ENCODE measurements at regions not wholly inside any gene's neighbourhood (a gene's known extent, or its start where the extent isn't known, plus 50 kb on each side); places are given as distances from the start of the nearest gene placed in this dataset.
A peak's percentile ranks its signal among the peaks of the same experiment; 100 is the strongest.

GRCh38 chr2:19490846-19491435 lies 132.5 kb upstream of the OSR1 start:
- TF ChIP-seq, protein P1, sequence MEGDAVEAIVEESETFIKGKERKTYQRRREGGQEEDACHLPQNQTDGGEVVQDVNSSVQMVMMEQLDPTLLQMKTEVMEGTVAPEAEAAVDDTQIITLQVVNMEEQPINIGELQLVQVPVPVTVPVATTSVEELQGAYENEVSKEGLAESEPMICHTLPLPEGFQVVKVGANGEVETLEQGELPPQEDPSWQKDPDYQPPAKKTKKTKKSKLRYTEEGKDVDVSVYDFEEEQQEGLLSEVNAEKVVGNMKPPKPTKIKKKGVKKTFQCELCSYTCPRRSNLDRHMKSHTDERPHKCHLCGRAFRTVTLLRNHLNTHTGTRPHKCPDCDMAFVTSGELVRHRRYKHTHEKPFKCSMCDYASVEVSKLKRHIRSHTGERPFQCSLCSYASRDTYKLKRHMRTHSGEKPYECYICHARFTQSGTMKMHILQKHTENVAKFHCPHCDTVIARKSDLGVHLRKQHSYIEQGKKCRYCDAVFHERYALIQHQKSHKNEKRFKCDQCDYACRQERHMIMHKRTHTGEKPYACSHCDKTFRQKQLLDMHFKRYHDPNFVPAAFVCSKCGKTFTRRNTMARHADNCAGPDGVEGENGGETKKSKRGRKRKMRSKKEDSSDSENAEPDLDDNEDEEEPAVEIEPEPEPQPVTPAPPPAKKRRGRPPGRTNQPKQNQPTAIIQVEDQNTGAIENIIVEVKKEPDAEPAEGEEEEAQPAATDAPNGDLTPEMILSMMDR (IDR thresholded peaks at IDR 0.05; ENCODE audit: insufficient read depth, low read length, poor library complexity, severe bottlenecking), result no peak
- no peaks in the 10 kb centered on the region for H3K27me3 ChIP-seq (replicated peaks; ENCODE audit: control insufficient read depth, insufficient read depth, low read length)
- no peaks in the 10 kb centered on the region for H3K36me3 ChIP-seq (ENCODE audit: control insufficient read depth, insufficient read depth, low read length)

DNA sequence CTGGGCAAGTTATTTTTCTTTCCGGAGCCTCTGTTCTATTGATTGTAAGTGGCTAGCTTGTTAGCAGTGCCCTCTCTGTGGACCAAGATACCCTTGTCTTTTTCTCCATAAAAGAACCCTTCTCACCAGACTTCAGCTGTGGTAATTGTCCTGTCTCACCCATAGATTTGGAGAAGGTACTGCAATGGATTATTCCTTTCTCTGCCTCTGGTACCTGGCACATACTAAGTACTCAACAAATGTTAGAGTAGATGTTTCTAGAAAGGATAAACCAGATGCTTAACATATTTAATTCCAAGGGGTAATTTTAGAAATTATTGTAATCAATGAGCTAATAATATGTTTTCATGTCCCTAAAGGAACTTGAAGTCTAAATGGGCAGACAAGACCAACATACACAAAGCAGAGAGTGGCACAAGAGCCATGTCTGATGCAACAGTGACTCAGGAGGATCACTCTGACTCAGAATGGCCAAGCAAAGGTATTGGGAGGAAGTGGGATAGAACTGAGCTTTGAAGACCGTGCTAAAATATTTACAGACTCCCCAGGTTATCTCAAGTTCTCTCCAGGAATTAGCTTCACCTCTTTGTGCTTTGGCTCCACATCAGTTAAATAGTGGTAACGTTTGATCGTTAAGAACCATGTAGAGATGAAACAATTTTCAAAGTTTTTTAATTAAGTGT lies 129.7 kb upstream of the OSR1 start:
- no peak overlapping the region for H3K4me3 ChIP-seq (replicated peaks; ENCODE audit: low read depth, low read length)
- DNase-seq (ENCODE audit: extremely low read depth, insufficient read length), result peak; percentile 25
- H3K36me3 ChIP-seq (ENCODE audit: control insufficient read depth, insufficient read depth, low read length), result no peaks in the 10 kb centered on the region
- TF ChIP-seq, protein P1 (IDR thresholded peaks at IDR 0.05; ENCODE audit: insufficient read depth, low read length, poor library complexity, severe bottlenecking), result no peak
- no peaks in the 10 kb centered on the region for H3K27me3 ChIP-seq (replicated peaks; ENCODE audit: control insufficient read depth, insufficient read depth, low read length)

More at GRCh38 chr2:19490846-19491435, 132.5 kb upstream of the OSR1 start:
- H3K4me3 ChIP-seq (replicated peaks; ENCODE audit: low read depth, low read length), result no peak overlapping the region
- no peak for DNase-seq (ENCODE audit: extremely low read depth, insufficient read length)

GRCh38 chr2:19484736-19485135 lies 126.3 kb upstream of the OSR1 start:
- H3K4me3 ChIP-seq (replicated peaks; ENCODE audit: low read depth, low read length), result no peak overlapping the region
- TF ChIP-seq, protein P1 (IDR thresholded peaks at IDR 0.05; ENCODE audit: insufficient read depth, low read length, poor library complexity, severe bottlenecking), result no peak
- no peak for DNase-seq (ENCODE audit: extremely low read depth, insufficient read length)
- no peaks in the 10 kb centered on the region for H3K36me3 ChIP-seq (ENCODE audit: control insufficient read depth, insufficient read depth, low read length)
- H3K27me3 ChIP-seq (replicated peaks; ENCODE audit: control insufficient read depth, insufficient read depth, low read length), result no peaks in the 10 kb centered on the region

- TF ChIP-seq, protein P1 (IDR thresholded peaks at IDR 0.05; ENCODE audit: insufficient read depth, low read length, poor library complexity, severe bottlenecking), result no peak
- Histone ChIP-seq H3K36me3 (ENCODE audit: control insufficient read depth, insufficient read depth, low read length) (no peaks in the 10 kb centered on the region), H3K27me3 (replicated peaks; ENCODE audit: control insufficient read depth, insufficient read depth, low read length) (no peaks in the 10 kb centered on the region), H3K4me3 (replicated peaks; ENCODE audit: low read depth, low read length) (no peak overlapping the region)
- no peak for DNase-seq (ENCODE audit: extremely low read depth, insufficient read length)
These were observed 122.2 kb upstream of the OSR1 start for GRCh38 chr2:19480673-19481072.

- Histone ChIP-seq H3K4me3 (replicated peaks; ENCODE audit: low read depth, low read length) (no peak overlapping the region), H3K27me3 (replicated peaks; ENCODE audit: control insufficient read depth, insufficient read depth, low read length) (no peaks in the 10 kb centered on the region), H3K36me3 (ENCODE audit: control insufficient read depth, insufficient read depth, low read length) (no peaks in the 10 kb centered on the region)
- TF ChIP-seq, protein P1 (IDR thresholded peaks at IDR 0.05; ENCODE audit: insufficient read depth, low read length, poor library complexity, severe bottlenecking), result no peak
- no peak for DNase-seq (ENCODE audit: extremely low read depth, insufficient read length)
These were observed 121.2 kb upstream of the OSR1 start for GRCh38 chr2:19479666-19480065.
